GM13977 (cell line): ENCODE measurements at regions not wholly inside any gene's neighbourhood (a gene's known extent, or its start where the extent isn't known, plus 50 kb on each side); places are given as distances from the start of the nearest gene placed in this dataset.
"Not testable (repeated sequence)": the region's sequence is repeated elsewhere in the genome, so short reads cannot be mapped to it uniquely, and the experiment has no call there.

ENCODE experiments used
- DNase-seq: peaks from one replicate; pipeline ENCODE4 v3.0.0; 2012; ENCODE audit warnings: low spot score
- in situ Hi-C: fragments of 300-500 bp; cut with MboI; formaldehyde crosslinking; loops from one replicate; pipeline ENCODE4 v1.12.0; 2022; ENCODE audit warnings: low sequenced_read_pairs, low pct_unique_long_range_greater_than_20kb, mixed read lengths, inconsistent platforms; ENCODE audit not compliant: unreplicated experiment
- TF ChIP-seq, protein P1 (sequence below): IDR thresholded peaks from 2 replicates; pipeline ENCODE4 v1.5.1; 2012; ENCODE audit warnings: mild to moderate bottlenecking, control low read depth; ENCODE audit not compliant: insufficient read depth; ENCODE audit errors: extremely low read depth, missing control alignments

DNA sequence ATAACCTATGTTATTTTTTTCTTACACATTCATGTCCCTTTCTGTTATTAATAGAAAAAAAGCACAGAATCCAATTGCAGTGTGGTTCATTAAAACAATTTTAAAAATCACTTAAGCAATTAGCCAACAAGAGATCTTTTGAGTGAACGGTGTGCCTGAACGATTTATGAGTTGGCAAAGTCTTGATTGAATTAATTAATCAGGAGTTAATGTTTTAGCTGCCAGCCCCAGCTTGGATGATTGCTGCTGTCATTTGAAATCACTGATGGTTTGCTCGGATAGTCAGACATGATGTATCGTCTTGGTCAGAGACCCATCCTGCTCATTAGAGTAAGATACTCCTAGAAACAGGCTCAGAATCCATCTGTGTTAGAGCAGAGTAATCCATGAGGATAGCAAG is 158.3 kb upstream of the GALNT2 start:
- in situ Hi-C loops, result no loop called here
- TF ChIP-seq, protein P1, sequence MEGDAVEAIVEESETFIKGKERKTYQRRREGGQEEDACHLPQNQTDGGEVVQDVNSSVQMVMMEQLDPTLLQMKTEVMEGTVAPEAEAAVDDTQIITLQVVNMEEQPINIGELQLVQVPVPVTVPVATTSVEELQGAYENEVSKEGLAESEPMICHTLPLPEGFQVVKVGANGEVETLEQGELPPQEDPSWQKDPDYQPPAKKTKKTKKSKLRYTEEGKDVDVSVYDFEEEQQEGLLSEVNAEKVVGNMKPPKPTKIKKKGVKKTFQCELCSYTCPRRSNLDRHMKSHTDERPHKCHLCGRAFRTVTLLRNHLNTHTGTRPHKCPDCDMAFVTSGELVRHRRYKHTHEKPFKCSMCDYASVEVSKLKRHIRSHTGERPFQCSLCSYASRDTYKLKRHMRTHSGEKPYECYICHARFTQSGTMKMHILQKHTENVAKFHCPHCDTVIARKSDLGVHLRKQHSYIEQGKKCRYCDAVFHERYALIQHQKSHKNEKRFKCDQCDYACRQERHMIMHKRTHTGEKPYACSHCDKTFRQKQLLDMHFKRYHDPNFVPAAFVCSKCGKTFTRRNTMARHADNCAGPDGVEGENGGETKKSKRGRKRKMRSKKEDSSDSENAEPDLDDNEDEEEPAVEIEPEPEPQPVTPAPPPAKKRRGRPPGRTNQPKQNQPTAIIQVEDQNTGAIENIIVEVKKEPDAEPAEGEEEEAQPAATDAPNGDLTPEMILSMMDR, result no peak

DNA sequence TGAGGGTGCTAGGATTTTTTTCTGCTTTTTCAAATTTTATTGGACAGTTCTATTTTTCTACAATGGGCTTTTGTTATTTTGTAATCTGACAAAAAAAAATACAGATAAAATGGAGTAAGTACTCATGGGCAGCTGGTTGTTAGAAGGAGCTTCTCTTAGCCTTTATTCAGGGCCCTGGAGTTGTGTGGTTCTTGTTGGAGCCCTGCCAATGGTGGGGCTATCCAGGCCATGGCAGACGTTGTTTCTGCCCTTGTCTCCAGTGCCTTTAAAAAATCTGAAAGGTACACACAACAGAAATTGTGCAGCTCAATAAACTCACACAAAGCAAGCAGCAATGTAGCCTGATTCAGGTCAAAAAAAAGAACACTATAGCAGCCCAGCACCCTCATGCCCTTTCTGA is 153.5 kb upstream of the GALNT2 start:
- TF ChIP-seq, protein P1, result no peak
- in situ Hi-C loops, result no loop called here
- DNase-seq, result no peak

More for the DNA sequence above, 158.3 kb upstream of the GALNT2 start:
- DNase-seq, result no peak

DNA sequence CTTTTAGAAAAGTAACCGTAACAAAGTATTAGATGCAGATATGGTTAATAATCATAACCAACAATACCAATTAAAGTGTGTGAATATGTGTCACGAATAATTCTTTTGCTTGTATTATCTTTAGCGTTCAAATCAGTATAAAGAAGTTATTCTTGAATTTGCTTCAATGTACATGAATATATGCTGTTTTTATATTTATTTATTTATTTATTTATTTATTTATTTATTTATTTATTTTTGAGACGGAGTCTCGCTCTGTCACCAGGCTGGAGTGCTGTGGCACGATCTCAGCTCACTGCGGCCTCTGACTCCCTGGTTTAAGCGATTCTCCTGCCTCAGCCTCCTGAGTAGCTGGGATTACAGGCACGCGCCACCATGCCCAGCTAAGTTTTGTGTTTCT is 147.6 kb upstream of the GALNT2 start:
- in situ Hi-C loops, DNase-seq: not testable (repeated sequence)

DNA sequence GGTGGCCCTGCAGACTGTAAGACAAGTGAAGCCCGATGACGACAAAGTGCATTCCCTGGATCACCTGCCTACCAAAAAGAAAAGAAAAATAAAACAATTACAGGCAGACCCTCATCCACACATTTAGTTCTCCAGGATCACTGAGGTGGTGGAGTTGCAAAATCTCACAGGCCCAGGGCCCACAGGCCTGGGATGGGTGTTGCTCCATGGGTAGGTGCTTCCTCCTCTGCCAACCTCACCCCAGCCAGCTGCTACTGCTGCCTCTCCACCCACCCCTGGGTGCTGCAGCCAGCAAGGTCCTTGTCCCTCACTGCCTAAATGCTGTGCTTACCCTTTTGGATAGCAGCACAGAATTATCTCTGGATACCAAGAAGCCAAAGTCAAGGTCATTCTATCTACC is 146.4 kb upstream of the GALNT2 start:
- TF ChIP-seq, protein P1, result no peak
- in situ Hi-C loops, result no loop called here
- no peak for DNase-seq

- in situ Hi-C loops, result no loop called here
- no peak for DNase-seq
- TF ChIP-seq, protein P1, result no peak
These were observed 144.8 kb upstream of the GALNT2 start for GRCh38 chr1:229922249-229922648.

DNA sequence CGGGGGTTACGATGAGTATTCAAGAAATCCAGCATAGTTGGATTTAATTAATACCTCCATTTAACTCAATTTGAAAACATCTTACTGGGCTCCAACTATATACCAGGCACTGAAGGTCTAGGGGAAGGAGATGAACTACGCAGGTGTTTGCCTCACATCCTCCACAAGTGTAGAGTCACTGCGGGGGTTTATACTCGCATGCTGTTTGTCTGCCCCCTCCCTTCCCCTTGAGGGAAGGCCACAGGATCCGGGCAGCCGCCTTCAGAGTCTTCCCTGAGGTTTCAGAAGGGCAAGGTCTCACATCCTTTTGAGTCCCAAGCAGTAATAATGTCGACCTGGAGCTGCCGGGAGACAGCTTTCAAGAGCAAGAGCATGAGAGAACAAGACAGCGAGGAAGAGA is 142.4 kb upstream of the GALNT2 start:
- in situ Hi-C loops, result no loop called here
- DNase-seq, result no peak
- TF ChIP-seq, protein P1, result no peak

GRCh38 chr1:229928767-229929166 is 138.3 kb upstream of the GALNT2 start:
- TF ChIP-seq, protein P1, result no peak
- in situ Hi-C loops, result no loop called here
- no peak for DNase-seq

DNA sequence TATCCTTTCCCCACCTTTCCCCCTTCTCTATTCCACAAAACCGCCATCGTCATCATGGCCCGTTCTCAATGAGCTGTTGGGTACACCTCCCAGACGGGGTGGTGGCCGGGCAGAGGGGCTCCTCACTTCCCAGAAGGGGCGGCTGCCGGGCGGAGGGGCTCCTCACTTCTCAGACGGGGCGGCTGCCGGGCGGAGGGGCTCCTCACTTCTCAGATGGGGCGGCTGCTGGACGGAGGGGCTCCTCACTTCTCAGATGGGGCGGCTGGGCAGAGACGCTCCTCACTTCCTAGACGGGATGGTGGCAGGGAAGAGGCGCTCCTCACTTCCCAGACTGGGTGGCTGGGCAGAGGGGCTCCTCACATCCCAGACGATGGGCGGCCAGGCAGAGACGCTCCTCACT is 135.3 kb upstream of the GALNT2 start:
- in situ Hi-C loops, DNase-seq: not testable (repeated sequence)

DNA sequence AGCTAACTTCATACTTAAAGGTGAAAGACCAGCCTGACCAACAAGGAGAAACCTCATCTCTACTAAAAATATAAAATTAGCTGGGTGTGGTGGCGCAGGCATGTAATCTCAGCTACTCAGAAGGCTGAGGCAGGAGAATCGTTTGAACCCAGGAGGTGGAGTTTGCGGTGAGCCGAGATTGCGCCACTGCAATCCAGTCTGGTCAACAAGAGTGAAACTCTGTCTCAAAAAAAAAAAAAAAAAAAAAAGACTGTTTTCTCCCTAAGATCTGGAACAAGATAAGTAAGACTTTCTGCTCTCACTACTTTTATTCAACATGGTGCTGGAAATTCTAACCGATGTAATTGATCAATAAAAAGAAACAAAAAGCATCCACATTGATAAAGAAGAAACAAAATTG is 131.9 kb upstream of the GALNT2 start:
- DNase-seq, in situ Hi-C loops: not testable (repeated sequence)
